ENCODE measurements at regions not wholly inside any gene's neighbourhood (a gene's known extent, or its start where the extent isn't known, plus 50 kb on each side); places are given as distances from the start of the nearest gene placed in this dataset.

GRCh38 chr13:64453831-64454230 is 2776.3 kb downstream of the PCDH9 start:
- no peaks in the 10 kb centered on the region for H3K4me1 ChIP-seq
- no peaks in the 10 kb centered on the region for H3K27me3 ChIP-seq
- no peak overlapping the region for H3K4me3 ChIP-seq
- intact Hi-C loops (cut with DNase I): no loop called here
- TF ChIP-seq CTCF (IDR thresholded peaks at IDR 0.05): no peak
- no peak overlapping the region for H3K27ac ChIP-seq
- ATAC-seq (no peak), DNase-seq (no peak), FAIRE-seq (no peak)
- 57 to 62% methylated on average over 4 of the region's 4 CpGs for WGBS, 2 donors
- no peaks in the 10 kb centered on the region for H3K36me3 ChIP-seq
- H3K9me3 ChIP-seq: no peaks in the 10 kb centered on the region

- 24 to 32% methylated on average over 2 of the region's 2 CpGs for WGBS, 2 donors
- no peak for DNase-seq
Measured at GRCh38 chr13:64446372-64446771, 2783.8 kb downstream of the PCDH9 start.

GRCh38 chr13:64441740-64442139 is 2788.4 kb downstream of the PCDH9 start:
- no peaks in the 10 kb centered on the region for H3K36me3 ChIP-seq
- no peaks in the 10 kb centered on the region for H3K9me3 ChIP-seq
- ATAC-seq (no peak), DNase-seq (no peak), FAIRE-seq (no peak)
- no peak overlapping the region for H3K4me3 ChIP-seq
- no peak for TF ChIP-seq CTCF (IDR thresholded peaks at IDR 0.05)
- no peak overlapping the region for H3K27ac ChIP-seq
- intact Hi-C loops (cut with DNase I): no loop called here
- WGBS, 2 donors: 81 to 82% methylated on average over 1 of the region's 1 CpG
- H3K27me3 ChIP-seq: peaks cover 0 to 4% (median 1%) of the 10 kb centered on the region in 4 donors
- H3K4me1 ChIP-seq: no peaks in the 10 kb centered on the region

More at GRCh38 chr13:64446372-64446771, 2783.8 kb downstream of the PCDH9 start:
- Histone ChIP-seq H3K9me3 (no peaks in the 10 kb centered on the region), H3K4me1 (no peaks in the 10 kb centered on the region), H3K36me3 (no peaks in the 10 kb centered on the region), H3K27ac (no peak overlapping the region), H3K4me3 (no peak overlapping the region), H3K27me3 (peaks cover 0 to 4% (median 0%) of the 10 kb centered on the region in 4 donors)
- FAIRE-seq (no peak), ATAC-seq (no peak)
- no peak for TF ChIP-seq CTCF (IDR thresholded peaks at IDR 0.05)
- intact Hi-C loops (cut with DNase I): no loop called here

GRCh38 chr13:64438084-64438483 is 2792.1 kb downstream of the PCDH9 start:
- no peak overlapping the region for H3K27ac ChIP-seq
- intact Hi-C loops (cut with DNase I): no loop called here
- ATAC-seq: no peak
- peaks cover 0 to 3% (median 0%) of the 10 kb centered on the region in 4 donors for H3K27me3 ChIP-seq
- DNase-seq: no peak
- WGBS, 2 donors: 57 to 65% methylated on average over 2 of the region's 2 CpGs
- H3K9me3 ChIP-seq: no peaks in the 10 kb centered on the region
- H3K4me1 ChIP-seq: no peaks in the 10 kb centered on the region
- FAIRE-seq: no peak
- H3K36me3 ChIP-seq: no peaks in the 10 kb centered on the region
- no peak for TF ChIP-seq CTCF (IDR thresholded peaks at IDR 0.05)
- no peak overlapping the region for H3K4me3 ChIP-seq

GRCh38 chr13:64429691-64430090 is 2800.4 kb downstream of the PCDH9 start:
- 74 to 83% methylated on average over 2 of the region's 2 CpGs for WGBS, 2 donors
- intact Hi-C loops (cut with DNase I): no loop called here
- H3K4me1 ChIP-seq: no peaks in the 10 kb centered on the region
- ATAC-seq: no peak
- no peak overlapping the region for H3K27ac ChIP-seq
- H3K4me3 ChIP-seq: no peak overlapping the region
- DNase-seq: no peak
- FAIRE-seq: no peak
- no peaks in the 10 kb centered on the region for H3K27me3 ChIP-seq
- TF ChIP-seq CTCF (IDR thresholded peaks at IDR 0.05): no peak
- no peaks in the 10 kb centered on the region for H3K36me3 ChIP-seq
- no peaks in the 10 kb centered on the region for H3K9me3 ChIP-seq

Measured in pancreas (tissue), 10 donors.